Loucy (cell line): ENCODE measurements at regions not wholly inside any gene's neighbourhood (a gene's known extent, or its start where the extent isn't known, plus 50 kb on each side); places are given as distances from the start of the nearest gene placed in this dataset.

ENCODE experiments used
- EZH2phosphoT487 ChIP-seq: fragments of 200-600 bp; IDR thresholded peaks from 2 replicates; pipeline ENCODE4 v1.6.1; 2018; ENCODE audit warnings: antibody characterized with exemption, mild to moderate bottlenecking, moderate library complexity, borderline replicate concordance
- TF ChIP-seq, protein P1 (sequence below): fragments of 200-600 bp; sonication (generic); conservative IDR thresholded peaks from 2 replicates; pipeline ENCODE4 v1.5.1; 2014; ENCODE audit warnings: mild to moderate bottlenecking, antibody characterized with exemption, low read length

GRCh38 chr3:18189282-18190050 is 235.7 kb downstream of the SATB1 start:
- TF ChIP-seq, protein P1, sequence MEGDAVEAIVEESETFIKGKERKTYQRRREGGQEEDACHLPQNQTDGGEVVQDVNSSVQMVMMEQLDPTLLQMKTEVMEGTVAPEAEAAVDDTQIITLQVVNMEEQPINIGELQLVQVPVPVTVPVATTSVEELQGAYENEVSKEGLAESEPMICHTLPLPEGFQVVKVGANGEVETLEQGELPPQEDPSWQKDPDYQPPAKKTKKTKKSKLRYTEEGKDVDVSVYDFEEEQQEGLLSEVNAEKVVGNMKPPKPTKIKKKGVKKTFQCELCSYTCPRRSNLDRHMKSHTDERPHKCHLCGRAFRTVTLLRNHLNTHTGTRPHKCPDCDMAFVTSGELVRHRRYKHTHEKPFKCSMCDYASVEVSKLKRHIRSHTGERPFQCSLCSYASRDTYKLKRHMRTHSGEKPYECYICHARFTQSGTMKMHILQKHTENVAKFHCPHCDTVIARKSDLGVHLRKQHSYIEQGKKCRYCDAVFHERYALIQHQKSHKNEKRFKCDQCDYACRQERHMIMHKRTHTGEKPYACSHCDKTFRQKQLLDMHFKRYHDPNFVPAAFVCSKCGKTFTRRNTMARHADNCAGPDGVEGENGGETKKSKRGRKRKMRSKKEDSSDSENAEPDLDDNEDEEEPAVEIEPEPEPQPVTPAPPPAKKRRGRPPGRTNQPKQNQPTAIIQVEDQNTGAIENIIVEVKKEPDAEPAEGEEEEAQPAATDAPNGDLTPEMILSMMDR: no peak
- no peak for TF ChIP-seq EZH2phosphoT487
